DND-41 (cell line): ENCODE measurements at regions not wholly inside any gene's neighbourhood (a gene's known extent, or its start where the extent isn't known, plus 50 kb on each side); places are given as distances from the start of the nearest gene placed in this dataset.

ENCODE experiments used
- ATAC-seq: fragments of 200-7000 bp; cut with Tn5 transposase; 3 replicates; pipeline ENCODE4 v1.9.1; 2021; ENCODE audit warnings: low read depth; ENCODE audit not compliant: insufficient read depth
- DNase-seq: peaks from one replicate; pipeline ENCODE4 v3.0.0-alpha.2; 2020
- H2AFZ ChIP-seq: 2 replicates; pipeline ENCODE4 v1.6.0; 2012; ENCODE audit warnings: low read depth, low read length
- H3K27ac ChIP-seq: 2 replicates; pipeline ENCODE4 v1.5.1; 2012; ENCODE audit warnings: low read length, inconsistent platforms
- H3K27me3 ChIP-seq: fragments of 200-600 bp; sonication (generic); 2 replicates; pipeline ENCODE4 v1.6.0; 2012; ENCODE audit warnings: low read length, mild to moderate bottlenecking, inconsistent platforms; ENCODE audit not compliant: insufficient read depth, poor library complexity
- H3K36me3 ChIP-seq: 2 replicates; pipeline ENCODE4 v1.5.1; 2012; ENCODE audit warnings: low read length, inconsistent platforms; ENCODE audit not compliant: insufficient read depth
- H3K4me1 ChIP-seq: 2 replicates; pipeline ENCODE4 v1.5.1; 2012; ENCODE audit warnings: mild to moderate bottlenecking, low read length; ENCODE audit not compliant: insufficient read depth
- H3K4me2 ChIP-seq: 2 replicates; pipeline ENCODE4 v1.6.0; 2012; ENCODE audit warnings: mild to moderate bottlenecking, moderate library complexity, low read length, inconsistent platforms; ENCODE audit not compliant: insufficient read depth
- H3K4me3 ChIP-seq, 2 experiments: fragments of 200-600 bp in 1 of 2; shearing (Covaris generic) in 1 of 2; 2 replicates each; pipeline ENCODE4 v1.5.1; 2012 to 2016; ENCODE audit warnings: inconsistent platforms in 2 of 2, low read length in 2 of 2, mild to moderate bottlenecking in 2 of 2, low read depth in 1 of 2, moderate library complexity in 1 of 2
- H3K79me2 ChIP-seq: 2 replicates; pipeline ENCODE4 v1.6.0; 2012; ENCODE audit warnings: low read length, inconsistent platforms; ENCODE audit not compliant: insufficient read depth
- H3K9ac ChIP-seq: 2 replicates; pipeline ENCODE4 v1.6.0; 2012; ENCODE audit warnings: low read depth, mild to moderate bottlenecking, inconsistent platforms, low read length, moderate library complexity
- H3K9me3 ChIP-seq: 2 replicates; pipeline ENCODE4 v1.5.1; 2012; ENCODE audit warnings: low read length, moderate library complexity, mild to moderate bottlenecking, inconsistent platforms; ENCODE audit not compliant: insufficient read depth, severe bottlenecking
- H4K20me1 ChIP-seq: 2 replicates; pipeline ENCODE4 v1.6.0; 2012; ENCODE audit warnings: low read length; ENCODE audit not compliant: insufficient read depth
- EZH2 ChIP-seq: IDR thresholded peaks from 3 replicates; pipeline ENCODE4 v1.6.1; 2012; ENCODE audit warnings: borderline replicate concordance, low read depth, mild to moderate bottlenecking, moderate library complexity, low read length, inconsistent platforms; ENCODE audit not compliant: severe bottlenecking
- TF ChIP-seq, protein P1 (sequence below): IDR thresholded peaks from 2 replicates; pipeline ENCODE4 v1.5.1; 2012; ENCODE audit warnings: borderline replicate concordance, low read length, moderate library complexity, mild to moderate bottlenecking; ENCODE audit not compliant: poor library complexity, severe bottlenecking; ENCODE audit errors: extremely low read depth

DNA sequence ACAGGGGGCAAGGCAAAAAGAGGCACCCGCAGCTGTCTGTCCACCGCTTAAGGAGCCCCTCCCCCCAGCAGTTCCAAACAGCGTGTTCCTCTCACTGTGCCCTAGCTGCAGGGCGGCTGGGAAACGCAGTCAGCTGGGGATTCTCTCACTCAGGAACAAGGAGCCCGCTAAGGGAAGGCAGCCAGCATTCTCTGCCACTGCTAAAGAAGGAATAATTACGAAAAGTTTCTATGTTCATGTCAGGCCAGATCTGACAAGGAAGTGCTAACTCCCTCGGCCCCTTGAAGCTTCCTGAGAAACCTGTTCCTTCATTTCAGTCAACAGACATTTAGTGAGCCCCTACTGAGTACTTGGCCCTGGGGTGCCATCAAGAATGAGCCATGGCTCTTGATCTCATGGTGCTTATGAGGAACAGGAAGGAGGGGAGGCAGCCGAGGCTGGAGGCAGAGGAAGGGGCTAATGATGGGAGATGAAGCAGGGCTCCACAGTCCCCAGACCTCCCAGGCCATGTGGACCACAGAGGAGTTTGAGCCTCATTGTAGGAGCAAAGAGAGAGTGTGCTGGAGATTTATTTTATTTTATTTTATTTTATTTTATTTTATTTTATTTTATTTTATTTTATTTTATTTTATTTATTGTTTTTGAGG lies 101.7 kb upstream of the PMEPA1 start:
- H3K27me3 ChIP-seq = peaks cover 12% of the 10 kb centered on the region
- H3K9me3 ChIP-seq = no peaks in the 10 kb centered on the region
- TF ChIP-seq, protein P1, sequence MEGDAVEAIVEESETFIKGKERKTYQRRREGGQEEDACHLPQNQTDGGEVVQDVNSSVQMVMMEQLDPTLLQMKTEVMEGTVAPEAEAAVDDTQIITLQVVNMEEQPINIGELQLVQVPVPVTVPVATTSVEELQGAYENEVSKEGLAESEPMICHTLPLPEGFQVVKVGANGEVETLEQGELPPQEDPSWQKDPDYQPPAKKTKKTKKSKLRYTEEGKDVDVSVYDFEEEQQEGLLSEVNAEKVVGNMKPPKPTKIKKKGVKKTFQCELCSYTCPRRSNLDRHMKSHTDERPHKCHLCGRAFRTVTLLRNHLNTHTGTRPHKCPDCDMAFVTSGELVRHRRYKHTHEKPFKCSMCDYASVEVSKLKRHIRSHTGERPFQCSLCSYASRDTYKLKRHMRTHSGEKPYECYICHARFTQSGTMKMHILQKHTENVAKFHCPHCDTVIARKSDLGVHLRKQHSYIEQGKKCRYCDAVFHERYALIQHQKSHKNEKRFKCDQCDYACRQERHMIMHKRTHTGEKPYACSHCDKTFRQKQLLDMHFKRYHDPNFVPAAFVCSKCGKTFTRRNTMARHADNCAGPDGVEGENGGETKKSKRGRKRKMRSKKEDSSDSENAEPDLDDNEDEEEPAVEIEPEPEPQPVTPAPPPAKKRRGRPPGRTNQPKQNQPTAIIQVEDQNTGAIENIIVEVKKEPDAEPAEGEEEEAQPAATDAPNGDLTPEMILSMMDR = no peak
- no peak for TF ChIP-seq EZH2
- no peak overlapping the region for H3K27ac ChIP-seq
- H4K20me1 ChIP-seq = peaks cover 3% of the 10 kb centered on the region; the same call in 1 of the 2 replicates
- DNase-seq = no peak
- no peak overlapping the region for H2AFZ ChIP-seq
- ATAC-seq = no peak
- no peak overlapping the region for H3K9ac ChIP-seq
- H3K4me2 ChIP-seq = no peak overlapping the region
- no peaks in the 10 kb centered on the region for H3K79me2 ChIP-seq
- no peaks in the 10 kb centered on the region for H3K36me3 ChIP-seq
- H3K4me1 ChIP-seq = no peaks in the 10 kb centered on the region
- H3K4me3 ChIP-seq = no peak overlapping the region

DNA sequence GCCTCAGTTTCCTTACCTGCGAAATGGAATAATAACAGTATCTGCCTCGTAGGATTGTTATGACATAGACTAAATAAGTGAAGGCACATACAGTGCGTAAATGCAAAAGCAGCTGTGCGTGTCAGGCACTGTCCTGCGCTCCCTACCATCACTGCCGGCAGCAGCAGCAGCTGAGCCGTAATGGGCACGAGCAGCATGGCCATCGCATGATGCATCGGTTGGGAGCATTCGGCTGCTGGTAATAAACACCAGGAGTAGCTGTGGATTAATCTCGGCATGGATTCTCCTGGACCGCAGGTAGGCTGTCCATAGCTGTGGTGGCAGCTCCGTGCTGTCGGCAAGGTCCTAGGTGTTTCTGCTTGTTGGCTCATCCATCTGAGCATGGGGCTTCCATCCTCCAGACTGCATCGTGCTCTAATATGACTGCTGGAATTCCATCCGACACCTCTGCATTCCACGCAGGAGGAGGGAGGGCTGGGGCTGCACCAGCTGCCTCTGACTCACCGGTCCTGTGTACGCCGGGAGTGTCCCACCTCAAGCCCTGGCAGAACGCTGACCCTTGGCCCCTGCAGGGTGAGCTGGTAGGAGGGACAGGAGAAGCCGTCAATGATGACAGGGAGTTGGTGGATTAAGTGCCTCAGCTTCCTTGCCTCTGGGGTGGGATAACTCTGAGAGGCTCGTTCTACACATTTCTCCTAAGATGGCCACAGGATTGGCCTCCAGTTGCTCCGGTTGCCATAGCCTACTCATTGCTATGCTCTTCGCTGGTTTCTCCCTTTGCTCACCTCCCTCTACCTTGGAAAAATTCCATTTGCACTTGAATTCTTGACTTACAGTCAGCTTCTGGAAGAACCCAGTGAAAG lies 100.9 kb upstream of the PMEPA1 start:
- no peaks in the 10 kb centered on the region for H3K9me3 ChIP-seq
- peaks cover 5% of the 10 kb centered on the region for H3K27me3 ChIP-seq
- no peak overlapping the region for H3K27ac ChIP-seq
- no peak overlapping the region for H3K4me2 ChIP-seq
- ATAC-seq (no peak), DNase-seq (no peak)
- TF ChIP-seq, protein P1 = no peak
- no peak for TF ChIP-seq EZH2
- no peaks in the 10 kb centered on the region for H3K79me2 ChIP-seq
- no peak overlapping the region for H3K4me3 ChIP-seq
- no peak overlapping the region for H3K9ac ChIP-seq
- H3K36me3 ChIP-seq = no peaks in the 10 kb centered on the region
- no peaks in the 10 kb centered on the region for H3K4me1 ChIP-seq
- H4K20me1 ChIP-seq = peaks cover 3% of the 10 kb centered on the region; the same call in 1 of the 2 replicates
- H2AFZ ChIP-seq = no peak overlapping the region

DNA sequence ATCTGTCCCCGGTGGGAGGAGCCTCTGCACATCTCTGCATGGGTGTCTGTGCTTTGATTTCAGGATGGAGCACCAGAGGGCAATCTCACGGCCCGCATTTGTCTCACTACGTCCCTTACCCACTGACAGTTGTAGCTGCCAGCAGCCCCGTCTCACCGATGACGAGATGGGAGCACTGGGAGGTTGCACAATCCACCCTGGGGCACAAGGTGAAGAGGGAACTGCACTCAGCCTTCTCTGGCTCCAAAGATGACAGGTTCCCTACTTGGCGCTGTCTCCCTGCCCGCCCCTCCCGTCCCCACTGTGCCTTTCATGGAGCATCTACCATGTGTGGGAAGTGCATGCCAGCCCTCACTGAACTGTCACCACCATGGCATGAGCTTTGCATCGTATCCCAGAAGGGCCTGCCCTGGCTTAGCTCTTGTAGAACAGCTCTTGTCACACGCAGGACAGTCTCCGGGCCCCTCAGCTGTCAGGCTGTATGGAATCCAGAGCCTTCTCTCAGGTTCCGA lies 99.9 kb upstream of the PMEPA1 start:
- H3K4me3 ChIP-seq = no peak overlapping the region
- no peak for DNase-seq
- TF ChIP-seq EZH2 = no peak
- TF ChIP-seq, protein P1 = no peak
- no peak for ATAC-seq
- no peaks in the 10 kb centered on the region for H3K79me2 ChIP-seq
- H3K4me2 ChIP-seq = no peak overlapping the region
- H3K4me1 ChIP-seq = no peaks in the 10 kb centered on the region
- no peaks in the 10 kb centered on the region for H3K9me3 ChIP-seq
- H3K36me3 ChIP-seq = no peaks in the 10 kb centered on the region
- peaks cover 3% of the 10 kb centered on the region for H3K27me3 ChIP-seq
- H3K27ac ChIP-seq = no peak overlapping the region
- peaks cover 3% of the 10 kb centered on the region; the same call in 1 of the 2 replicates for H4K20me1 ChIP-seq
- H2AFZ ChIP-seq = no peak overlapping the region
- H3K9ac ChIP-seq = no peak overlapping the region
